HG02973 (cell line): ENCODE measurements at regions not wholly inside any gene's neighbourhood (a gene's known extent, or its start where the extent isn't known, plus 50 kb on each side); places are given as distances from the start of the nearest gene placed in this dataset.
"Not testable (repeated sequence)": the region's sequence is repeated elsewhere in the genome, so short reads cannot be mapped to it uniquely, and the experiment has no call there.

Experiments used
- ATAC-seq: cut with Tn5 transposase; IDR thresholded peaks from one replicate; pipeline ENCODE4 v1.9.1; 2021; ENCODE audit warnings: moderate library complexity; ENCODE audit not compliant: unreplicated experiment

- no peak for ATAC-seq
These were observed 158.3 kb upstream of the CACNA1E start for GRCh38 chr1:181324797-181325616.

GRCh38 chr1:181325765-181326164 is 157.6 kb upstream of the CACNA1E start:
- ATAC-seq: not testable (repeated sequence)

GRCh38 chr1:181326348-181326747 is 157.0 kb upstream of the CACNA1E start:
- ATAC-seq: no peak

- no peak for ATAC-seq
These were observed 155.5 kb upstream of the CACNA1E start for GRCh38 chr1:181327796-181328195.

- ATAC-seq: no peak
These were observed 148.6 kb upstream of the CACNA1E start for GRCh38 chr1:181334724-181335123.

GRCh38 chr1:181335631-181336030 is 147.7 kb upstream of the CACNA1E start:
- no peak for ATAC-seq

- no peak for ATAC-seq
These were observed 142.2 kb upstream of the CACNA1E start for GRCh38 chr1:181341026-181341632.

GRCh38 chr1:181344091-181344490 is 139.2 kb upstream of the CACNA1E start:
- no peak for ATAC-seq

- ATAC-seq: no peak
These were observed 138.2 kb upstream of the CACNA1E start for GRCh38 chr1:181345146-181345545.

GRCh38 chr1:181347495-181348390 is 135.6 kb upstream of the CACNA1E start:
- no peak for ATAC-seq

- ATAC-seq: no peak
These were observed 133.8 kb upstream of the CACNA1E start for GRCh38 chr1:181349512-181349911.

- no peak for ATAC-seq
These were observed 133.2 kb upstream of the CACNA1E start for GRCh38 chr1:181350131-181350530.

- no peak for ATAC-seq
These were observed 131.6 kb upstream of the CACNA1E start for GRCh38 chr1:181351740-181352139.

GRCh38 chr1:181352695-181353094 is 130.6 kb upstream of the CACNA1E start:
- ATAC-seq: no peak

- no peak for ATAC-seq
These were observed 129.8 kb upstream of the CACNA1E start for GRCh38 chr1:181353526-181353925.

- ATAC-seq: no peak
These were observed 128.5 kb upstream of the CACNA1E start for GRCh38 chr1:181354865-181355264.

- ATAC-seq: no peak
These were observed 126.6 kb upstream of the CACNA1E start for GRCh38 chr1:181356505-181357340.

- no peak for ATAC-seq
These were observed 124.3 kb upstream of the CACNA1E start for GRCh38 chr1:181359012-181359411.

GRCh38 chr1:181364801-181365200 is 118.5 kb upstream of the CACNA1E start:
- ATAC-seq: no peak

- ATAC-seq: no peak
These were observed 116.4 kb upstream of the CACNA1E start for GRCh38 chr1:181366910-181367309.

GRCh38 chr1:181369416-181369815 is 113.9 kb upstream of the CACNA1E start:
- ATAC-seq: no peak
